Esophagus squamous epithelium (tissue), 4 donors: ENCODE measurements at regions not wholly inside any gene's neighbourhood (a gene's known extent, or its start where the extent isn't known, plus 50 kb on each side); places are given as distances from the start of the nearest gene placed in this dataset.

Experiments used
- CTCF ChIP-seq, 6 experiments: fragments of 450-650 bp in 4 of 6; fragments of 200-600 bp in 2 of 6; sonication (generic) in 2 of 6; IDR thresholded peaks; one replicate each; pipeline ENCODE4 v1.5.1; 2016 to 2019; ENCODE audit warnings: antibody characterized with exemption in 6 of 6, mild to moderate bottlenecking in 4 of 6, moderate library complexity in 4 of 6
- POLR2A ChIP-seq, 4 donors: fragments of 450-650 bp; IDR thresholded peaks; one replicate each; pipeline ENCODE4 v1.6.1; 2017; ENCODE audit warnings: antibody characterized with exemption in 4 of 4, mild to moderate bottlenecking in 4 of 4, moderate library complexity in 3 of 4

GRCh38 chr6:65938000-65938399 lies 231.0 kb upstream of the EYS start:
- TF ChIP-seq CTCF (IDR thresholded peaks at IDR 0.05) (no peak), POLR2A (IDR thresholded peaks at IDR 0.05) (no peak)
